ENCODE measurements at regions not wholly inside any gene's neighbourhood (a gene's known extent, or its start where the extent isn't known, plus 50 kb on each side); places are given as distances from the start of the nearest gene placed in this dataset.
"Not testable (repeated sequence)": the region's sequence is repeated elsewhere in the genome, so short reads cannot be mapped to it uniquely, and the experiment has no call there.

- Histone ChIP-seq H3K9ac (ENCODE audit: low read length) (no peak overlapping the region), H3K4me3 (ENCODE audit: insufficient read depth, low read length, poor library complexity, severe bottlenecking) (no peak overlapping the region), H4K20me1 (ENCODE audit: low read depth, low read length) (no peaks in the 10 kb centered on the region), H3K4me2 (ENCODE audit: low read depth, low read length, poor library complexity, severe bottlenecking) (no peak overlapping the region), H3F3A (ENCODE audit: insufficient read depth) (no peaks in the 10 kb centered on the region), H3K27ac (ENCODE audit: low read depth, low read length) (no peak overlapping the region), H3K9me2 (replicated peaks; ENCODE audit: insufficient read depth, low read length) (no peaks in the 10 kb centered on the region), H3K9me3 (ENCODE audit: insufficient read depth, low read length) (no peaks in the 10 kb centered on the region), H2AFZ (ENCODE audit: low read depth, low read length, severe bottlenecking) (no peak overlapping the region), H3K36me3 (ENCODE audit: low read length) (no peaks in the 10 kb centered on the region), H3K79me2 (ENCODE audit: insufficient read depth, low read length) (no peaks in the 10 kb centered on the region), H3K27me3 (ENCODE audit: low read length) (no peaks in the 10 kb centered on the region)
- TF ChIP-seq, protein P1, sequence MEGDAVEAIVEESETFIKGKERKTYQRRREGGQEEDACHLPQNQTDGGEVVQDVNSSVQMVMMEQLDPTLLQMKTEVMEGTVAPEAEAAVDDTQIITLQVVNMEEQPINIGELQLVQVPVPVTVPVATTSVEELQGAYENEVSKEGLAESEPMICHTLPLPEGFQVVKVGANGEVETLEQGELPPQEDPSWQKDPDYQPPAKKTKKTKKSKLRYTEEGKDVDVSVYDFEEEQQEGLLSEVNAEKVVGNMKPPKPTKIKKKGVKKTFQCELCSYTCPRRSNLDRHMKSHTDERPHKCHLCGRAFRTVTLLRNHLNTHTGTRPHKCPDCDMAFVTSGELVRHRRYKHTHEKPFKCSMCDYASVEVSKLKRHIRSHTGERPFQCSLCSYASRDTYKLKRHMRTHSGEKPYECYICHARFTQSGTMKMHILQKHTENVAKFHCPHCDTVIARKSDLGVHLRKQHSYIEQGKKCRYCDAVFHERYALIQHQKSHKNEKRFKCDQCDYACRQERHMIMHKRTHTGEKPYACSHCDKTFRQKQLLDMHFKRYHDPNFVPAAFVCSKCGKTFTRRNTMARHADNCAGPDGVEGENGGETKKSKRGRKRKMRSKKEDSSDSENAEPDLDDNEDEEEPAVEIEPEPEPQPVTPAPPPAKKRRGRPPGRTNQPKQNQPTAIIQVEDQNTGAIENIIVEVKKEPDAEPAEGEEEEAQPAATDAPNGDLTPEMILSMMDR (IDR thresholded peaks at IDR 0.05; ENCODE audit: insufficient read depth, low read length, poor library complexity, severe bottlenecking), result no peak
- TF ChIP-seq EZH2phosphoT487 (conservative IDR thresholded peaks at IDR 0.05; ENCODE audit: low read length), result no peak
Measured at GRCh38 chr13:88717946-88718345, 1046.8 kb downstream of the SLITRK5 start.

GRCh38 chr13:88718781-88719180 is 1047.6 kb downstream of the SLITRK5 start:
- H3K36me3 ChIP-seq (ENCODE audit: low read length), result no peaks in the 10 kb centered on the region

DNA sequence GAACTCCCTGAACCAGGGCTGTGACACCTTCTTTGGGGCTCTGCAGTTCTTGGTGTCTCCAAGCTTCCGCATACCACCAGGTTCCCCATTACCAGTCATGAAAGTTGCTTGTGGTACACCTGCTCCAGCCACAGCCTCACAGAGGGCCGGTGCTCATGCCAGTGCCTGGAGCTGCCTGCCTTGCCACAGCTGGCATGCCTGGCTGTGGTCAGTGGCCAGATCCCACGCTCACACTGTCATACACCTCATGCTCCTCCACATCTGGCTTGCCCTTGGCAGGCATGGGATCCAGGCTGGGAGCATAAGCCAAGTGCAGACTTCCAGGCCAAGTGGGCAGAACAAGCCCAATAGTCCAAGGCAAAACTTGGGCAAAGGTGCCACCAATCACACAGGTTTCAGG is 1054.9 kb downstream of the SLITRK5 start:
- H3K4me2 ChIP-seq (ENCODE audit: low read depth, low read length, poor library complexity, severe bottlenecking), result no peak overlapping the region
- no peak overlapping the region for H2AFZ ChIP-seq (ENCODE audit: low read depth, low read length, severe bottlenecking)
- no peaks in the 10 kb centered on the region for H3K9me2 ChIP-seq (replicated peaks; ENCODE audit: insufficient read depth, low read length)
- H4K20me1 ChIP-seq (ENCODE audit: low read depth, low read length), result no peaks in the 10 kb centered on the region
- H3K36me3 ChIP-seq (ENCODE audit: low read length), result no peaks in the 10 kb centered on the region
- no peaks in the 10 kb centered on the region for H3F3A ChIP-seq (ENCODE audit: insufficient read depth)
- H3K9me3 ChIP-seq (ENCODE audit: insufficient read depth, low read length), result no peaks in the 10 kb centered on the region
- no peak overlapping the region for H3K9ac ChIP-seq (ENCODE audit: low read length)
- no peak overlapping the region for H3K4me3 ChIP-seq (ENCODE audit: insufficient read depth, low read length, poor library complexity, severe bottlenecking)
- H3K27ac ChIP-seq (ENCODE audit: low read depth, low read length), result no peak overlapping the region
- no peak for TF ChIP-seq EZH2phosphoT487 (conservative IDR thresholded peaks at IDR 0.05; ENCODE audit: low read length)
- TF ChIP-seq, protein P1 (IDR thresholded peaks at IDR 0.05; ENCODE audit: insufficient read depth, low read length, poor library complexity, severe bottlenecking), result no peak
- H3K79me2 ChIP-seq (ENCODE audit: insufficient read depth, low read length), result no peaks in the 10 kb centered on the region
- no peaks in the 10 kb centered on the region for H3K27me3 ChIP-seq (ENCODE audit: low read length)

More at GRCh38 chr13:88718781-88719180, 1047.6 kb downstream of the SLITRK5 start:
- Histone ChIP-seq H3K9ac (ENCODE audit: low read length) (no peak overlapping the region), H4K20me1 (ENCODE audit: low read depth, low read length) (no peaks in the 10 kb centered on the region), H3K79me2 (ENCODE audit: insufficient read depth, low read length) (no peaks in the 10 kb centered on the region), H3K27ac (ENCODE audit: low read depth, low read length) (no peak overlapping the region), H3K4me3 (ENCODE audit: insufficient read depth, low read length, poor library complexity, severe bottlenecking) (no peak overlapping the region), H3K9me3 (ENCODE audit: insufficient read depth, low read length) (no peaks in the 10 kb centered on the region), H2AFZ (ENCODE audit: low read depth, low read length, severe bottlenecking) (no peak overlapping the region), H3K9me2 (replicated peaks; ENCODE audit: insufficient read depth, low read length) (no peaks in the 10 kb centered on the region), H3K27me3 (ENCODE audit: low read length) (no peaks in the 10 kb centered on the region), H3K4me2 (ENCODE audit: low read depth, low read length, poor library complexity, severe bottlenecking) (no peak overlapping the region), H3F3A (ENCODE audit: insufficient read depth) (no peaks in the 10 kb centered on the region)
- no peak for TF ChIP-seq EZH2phosphoT487 (conservative IDR thresholded peaks at IDR 0.05; ENCODE audit: low read length)
- TF ChIP-seq, protein P1 (IDR thresholded peaks at IDR 0.05; ENCODE audit: insufficient read depth, low read length, poor library complexity, severe bottlenecking), result no peak

DNA sequence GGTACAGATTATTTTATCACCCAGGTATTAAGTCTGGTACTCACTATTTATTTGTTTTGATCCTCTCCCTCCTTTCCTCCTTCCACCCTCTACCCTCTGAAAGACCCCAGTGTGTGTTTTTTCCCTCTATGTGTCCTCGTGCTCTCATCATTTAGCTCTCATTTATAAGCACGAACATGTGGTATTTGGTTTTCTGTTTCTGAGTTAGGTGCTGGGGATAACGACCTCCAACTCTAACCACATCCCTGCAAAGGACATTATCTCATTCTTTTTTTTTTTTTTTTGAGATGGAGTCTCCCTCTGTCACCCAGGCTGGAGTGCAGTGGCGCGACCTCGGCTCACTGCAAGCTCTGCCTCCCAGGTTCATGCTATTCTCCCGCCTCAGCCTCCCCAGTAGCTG is 1056.1 kb downstream of the SLITRK5 start:
- not testable (repeated sequence) for H4K20me1 ChIP-seq (ENCODE audit: low read depth, low read length); H3K4me2 ChIP-seq (ENCODE audit: low read depth, low read length, poor library complexity, severe bottlenecking); H3K79me2 ChIP-seq (ENCODE audit: insufficient read depth, low read length); H3K9ac ChIP-seq (ENCODE audit: low read length); H3K36me3 ChIP-seq (ENCODE audit: low read length); H3K27me3 ChIP-seq (ENCODE audit: low read length); H3F3A ChIP-seq (ENCODE audit: insufficient read depth); H3K9me3 ChIP-seq (ENCODE audit: insufficient read depth, low read length); H2AFZ ChIP-seq (ENCODE audit: low read depth, low read length, severe bottlenecking); H3K4me3 ChIP-seq (ENCODE audit: insufficient read depth, low read length, poor library complexity, severe bottlenecking); H3K9me2 ChIP-seq (replicated peaks; ENCODE audit: insufficient read depth, low read length); H3K27ac ChIP-seq (ENCODE audit: low read depth, low read length)
